ENCODE measurements at regions not wholly inside any gene's neighbourhood (a gene's known extent, or its start where the extent isn't known, plus 50 kb on each side); places are given as distances from the start of the nearest gene placed in this dataset.

- peak; percentile 57 for DNase-seq
- Histone ChIP-seq H3K27ac (no peak overlapping the region), H3K9me3 (no peaks in the 10 kb centered on the region), H3K4me1 (no peaks in the 10 kb centered on the region), H3K9ac (ENCODE audit: low read depth in 2 of 2, low read length in 2 of 2) (peak overlapping the region in 1 of 2 donors; percentile 38), H3K36me3 (no peaks in the 10 kb centered on the region), H3K4me3 (no peak overlapping the region), H3K27me3 (no peaks in the 10 kb centered on the region)
- intact Hi-C loops (cut with DNase I), result loop anchor here (10.0 kb wide), 1 partner anchor 75 kb away; no protein-coding TSS in a partner anchor
- TF ChIP-seq CTCF (IDR thresholded peaks at IDR 0.05), result no peak
Observed at GRCh38 chr6:144339859-144340452, 54.8 kb downstream of the UTRN start.

GRCh38 chr6:144340541-144341371 lies 55.6 kb downstream of the UTRN start:
- Histone ChIP-seq H3K4me1 (no peaks in the 10 kb centered on the region), H3K27me3 (no peaks in the 10 kb centered on the region), H3K36me3 (no peaks in the 10 kb centered on the region), H3K9ac (ENCODE audit: low read depth in 2 of 2, low read length in 2 of 2) (peak overlapping the region in 1 of 2 donors; percentile 38), H3K27ac (no peak overlapping the region), H3K4me3 (no peak overlapping the region), H3K9me3 (no peaks in the 10 kb centered on the region)
- no peak for DNase-seq
- TF ChIP-seq CTCF (IDR thresholded peaks at IDR 0.05), result no peak
- intact Hi-C loops (cut with DNase I), result loop anchor here (10.0 kb wide), 1 partner anchor 74 kb away; no protein-coding TSS in a partner anchor

- no peaks in the 10 kb centered on the region for H3K4me1 ChIP-seq
- no peak overlapping the region for H3K27ac ChIP-seq
Observed at GRCh38 chr6:144341831-144342527, 56.8 kb downstream of the UTRN start.

GRCh38 chr6:144343701-144344428 lies 58.7 kb downstream of the UTRN start:
- Histone ChIP-seq H3K4me1 (no peaks in the 10 kb centered on the region), H3K27me3 (no peaks in the 10 kb centered on the region), H3K9me3 (no peaks in the 10 kb centered on the region), H3K9ac (ENCODE audit: low read depth in 2 of 2, low read length in 2 of 2) (peak overlapping the region in 1 of 2 donors; percentile 42), H3K36me3 (no peaks in the 10 kb centered on the region), H3K4me3 (peak overlapping the region; percentile 7), H3K27ac (peak overlapping the region; percentile 66)
- TF ChIP-seq CTCF (IDR thresholded peaks at IDR 0.05), result no peak
- peak; percentile 72 for DNase-seq
- intact Hi-C loops (cut with DNase I), result loop anchor here (10.0 kb wide), 1 partner anchor 71 kb away; no protein-coding TSS in a partner anchor

More at GRCh38 chr6:144341831-144342527, 56.8 kb downstream of the UTRN start:
- no peaks in the 10 kb centered on the region for H3K27me3 ChIP-seq
- TF ChIP-seq CTCF (IDR thresholded peaks at IDR 0.05), result no peak
- no peaks in the 10 kb centered on the region for H3K9me3 ChIP-seq
- intact Hi-C loops (cut with DNase I), result loop anchor here (10.0 kb wide), 1 partner anchor 73 kb away; no protein-coding TSS in a partner anchor
- peak; percentile 46 for DNase-seq
- H3K9ac ChIP-seq (ENCODE audit: low read depth in 2 of 2, low read length in 2 of 2), result no peak overlapping the region
- H3K4me3 ChIP-seq, result no peak overlapping the region
- H3K36me3 ChIP-seq, result no peaks in the 10 kb centered on the region

- no peaks in the 10 kb centered on the region for H3K9me3 ChIP-seq
- H3K36me3 ChIP-seq, result no peaks in the 10 kb centered on the region
- H3K9ac ChIP-seq (ENCODE audit: low read depth in 2 of 2, low read length in 2 of 2), result no peak overlapping the region
- H3K4me3 ChIP-seq, result peak overlapping the region; percentile 7
- TF ChIP-seq CTCF (IDR thresholded peaks at IDR 0.05), result no peak
- DNase-seq, result no peak
- peak overlapping the region; percentile 66 for H3K27ac ChIP-seq
- no peaks in the 10 kb centered on the region for H3K27me3 ChIP-seq
- intact Hi-C loops (cut with DNase I), result loop anchor here (10.0 kb wide), 1 partner anchor 70 kb away; no protein-coding TSS in a partner anchor
- H3K4me1 ChIP-seq, result no peaks in the 10 kb centered on the region
Observed at GRCh38 chr6:144344646-144345045, 59.5 kb downstream of the UTRN start.
